Keratinocyte (primary cell): ENCODE measurements at regions not wholly inside any gene's neighbourhood (a gene's known extent, or its start where the extent isn't known, plus 50 kb on each side); places are given as distances from the start of the nearest gene placed in this dataset.

Experiments used
- CTCF ChIP-seq, 3 experiments: IDR thresholded peaks in 1 of 3; conservative IDR thresholded peaks in 1 of 3; optimal IDR thresholded peaks in 1 of 3; 2 replicates in 2 of 3; 3 replicates in 1 of 3; pipeline versions ENCODE3 to v1.5.1; 2011; ENCODE audit warnings: low read length in 3 of 3, mild to moderate bottlenecking in 3 of 3, moderate library complexity in 2 of 3, control low read depth in 1 of 3, inconsistent platforms in 1 of 3; ENCODE audit not compliant: insufficient read depth in 2 of 3; ENCODE audit errors: extremely low read depth in 1 of 3
- EZH2 ChIP-seq: IDR thresholded peaks from one replicate; pipeline ENCODE4 v1.6.1; 2012; ENCODE audit warnings: inconsistent platforms, mild to moderate bottlenecking, low read length, moderate library complexity

GRCh38 chr3:178226094-178226493 is 310.1 kb upstream of the KCNMB2 start:
- TF ChIP-seq CTCF (optimal IDR thresholded peaks at IDR 0.05 in 1 of 3, IDR thresholded peaks at IDR 0.05 in 1 of 3, conservative IDR thresholded peaks at IDR 0.05 in 1 of 3; ENCODE audit: extremely low read depth in 1 of 3, insufficient read depth in 2 of 3, low read length in 3 of 3) (no peak), EZH2 (no peak)
